ENCODE measurements at regions not wholly inside any gene's neighbourhood (a gene's known extent, or its start where the extent isn't known, plus 50 kb on each side); places are given as distances from the start of the nearest gene placed in this dataset.

- TF ChIP-seq CTCF (IDR thresholded peaks at IDR 0.05) (no peak), POLR2A (IDR thresholded peaks at IDR 0.05) (no peak)
Observed at GRCh38 chr11:134513585-134514120, 101.6 kb upstream of the B3GAT1 start.

All from thyroid gland (tissue), 4 donors.